ENCODE measurements at regions not wholly inside any gene's neighbourhood (a gene's known extent, or its start where the extent isn't known, plus 50 kb on each side); places are given as distances from the start of the nearest gene placed in this dataset.

GRCh38 chr4:123816462-123816861 is 419.9 kb downstream of the SPRY1 start:
- no peak for DNase-seq
- ATAC-seq, result no peak
- Histone ChIP-seq H3K9me3 (no peaks in the 10 kb centered on the region), H3K4me1 (peaks cover 4% of the 10 kb centered on the region), H3K27me3 (ENCODE audit: low read depth) (no peaks in the 10 kb centered on the region), H3K4me3 (no peak overlapping the region), H3K36me3 (no peaks in the 10 kb centered on the region), H3K27ac (no peak overlapping the region)
- TF ChIP-seq, protein P1, sequence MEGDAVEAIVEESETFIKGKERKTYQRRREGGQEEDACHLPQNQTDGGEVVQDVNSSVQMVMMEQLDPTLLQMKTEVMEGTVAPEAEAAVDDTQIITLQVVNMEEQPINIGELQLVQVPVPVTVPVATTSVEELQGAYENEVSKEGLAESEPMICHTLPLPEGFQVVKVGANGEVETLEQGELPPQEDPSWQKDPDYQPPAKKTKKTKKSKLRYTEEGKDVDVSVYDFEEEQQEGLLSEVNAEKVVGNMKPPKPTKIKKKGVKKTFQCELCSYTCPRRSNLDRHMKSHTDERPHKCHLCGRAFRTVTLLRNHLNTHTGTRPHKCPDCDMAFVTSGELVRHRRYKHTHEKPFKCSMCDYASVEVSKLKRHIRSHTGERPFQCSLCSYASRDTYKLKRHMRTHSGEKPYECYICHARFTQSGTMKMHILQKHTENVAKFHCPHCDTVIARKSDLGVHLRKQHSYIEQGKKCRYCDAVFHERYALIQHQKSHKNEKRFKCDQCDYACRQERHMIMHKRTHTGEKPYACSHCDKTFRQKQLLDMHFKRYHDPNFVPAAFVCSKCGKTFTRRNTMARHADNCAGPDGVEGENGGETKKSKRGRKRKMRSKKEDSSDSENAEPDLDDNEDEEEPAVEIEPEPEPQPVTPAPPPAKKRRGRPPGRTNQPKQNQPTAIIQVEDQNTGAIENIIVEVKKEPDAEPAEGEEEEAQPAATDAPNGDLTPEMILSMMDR (IDR thresholded peaks at IDR 0.05), result no peak
- intact Hi-C loops (cut with DNase I), result no loop called here

GRCh38 chr4:123817025-123817688 is 420.6 kb downstream of the SPRY1 start:
- no peaks in the 10 kb centered on the region for H3K27me3 ChIP-seq (ENCODE audit: low read depth)
- peak in 1 of 2 donors; percentile 32 for ATAC-seq

GRCh38 chr4:123819362-123820035 is 422.9 kb downstream of the SPRY1 start:
- intact Hi-C loops (cut with DNase I), result no loop called here
- peak in 1 of 2 donors; percentile 32 for ATAC-seq

More at GRCh38 chr4:123817025-123817688, 420.6 kb downstream of the SPRY1 start:
- no peaks in the 10 kb centered on the region for H3K9me3 ChIP-seq
- intact Hi-C loops (cut with DNase I), result no loop called here
- TF ChIP-seq, protein P1 (IDR thresholded peaks at IDR 0.05), result no peak
- no peak overlapping the region for H3K4me3 ChIP-seq
- no peaks in the 10 kb centered on the region for H3K36me3 ChIP-seq
- H3K4me1 ChIP-seq, result peaks cover 2% of the 10 kb centered on the region
- no peak for DNase-seq
- no peak overlapping the region for H3K27ac ChIP-seq

GRCh38 chr4:123821861-123822260 is 425.3 kb downstream of the SPRY1 start:
- TF ChIP-seq, protein P1 (IDR thresholded peaks at IDR 0.05), result no peak
- DNase-seq (no peak), ATAC-seq (no peak)
- intact Hi-C loops (cut with DNase I), result no loop called here
- Histone ChIP-seq H3K36me3 (no peaks in the 10 kb centered on the region), H3K4me3 (no peak overlapping the region), H3K4me1 (no peaks in the 10 kb centered on the region), H3K27ac (no peak overlapping the region), H3K9me3 (no peaks in the 10 kb centered on the region), H3K27me3 (ENCODE audit: low read depth) (no peaks in the 10 kb centered on the region)

More at GRCh38 chr4:123819362-123820035, 422.9 kb downstream of the SPRY1 start:
- no peaks in the 10 kb centered on the region for H3K4me1 ChIP-seq
- no peaks in the 10 kb centered on the region for H3K27me3 ChIP-seq (ENCODE audit: low read depth)
- no peaks in the 10 kb centered on the region for H3K9me3 ChIP-seq
- H3K36me3 ChIP-seq, result no peaks in the 10 kb centered on the region
- no peak for DNase-seq
- no peak overlapping the region for H3K27ac ChIP-seq
- H3K4me3 ChIP-seq, result no peak overlapping the region
- TF ChIP-seq, protein P1 (IDR thresholded peaks at IDR 0.05), result no peak

DNA sequence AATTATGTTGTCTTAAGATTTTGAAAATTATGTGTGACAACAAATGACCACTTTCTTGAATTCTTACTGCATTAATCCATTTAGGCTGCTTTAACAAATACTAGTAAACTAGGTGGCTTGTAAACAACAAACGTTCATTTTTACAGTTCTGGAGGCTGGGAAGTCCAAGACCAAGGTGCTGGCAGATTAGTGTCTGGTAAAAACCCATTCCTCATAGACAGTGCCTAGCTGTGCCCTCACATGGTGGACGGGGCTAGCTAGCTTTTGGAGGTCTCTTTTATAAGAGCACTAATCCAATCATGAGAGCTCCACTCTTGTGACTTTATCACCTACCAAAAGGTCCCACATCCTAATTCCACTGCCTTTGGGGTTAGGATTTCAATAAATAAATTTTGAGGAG is 425.8 kb downstream of the SPRY1 start:
- TF ChIP-seq, protein P1 (IDR thresholded peaks at IDR 0.05), result no peak
- ATAC-seq, result no peak

More for the DNA sequence above, 425.8 kb downstream of the SPRY1 start:
- Histone ChIP-seq H3K27ac (no peak overlapping the region), H3K27me3 (ENCODE audit: low read depth) (no peaks in the 10 kb centered on the region), H3K36me3 (no peaks in the 10 kb centered on the region), H3K4me1 (no peaks in the 10 kb centered on the region), H3K4me3 (no peak overlapping the region), H3K9me3 (no peaks in the 10 kb centered on the region)
- intact Hi-C loops (cut with DNase I), result no loop called here
- DNase-seq, result no peak

All from lower lobe of right lung (tissue), 2 donors.